ENCODE measurements at regions not wholly inside any gene's neighbourhood (a gene's known extent, or its start where the extent isn't known, plus 50 kb on each side); places are given as distances from the start of the nearest gene placed in this dataset.

DNA sequence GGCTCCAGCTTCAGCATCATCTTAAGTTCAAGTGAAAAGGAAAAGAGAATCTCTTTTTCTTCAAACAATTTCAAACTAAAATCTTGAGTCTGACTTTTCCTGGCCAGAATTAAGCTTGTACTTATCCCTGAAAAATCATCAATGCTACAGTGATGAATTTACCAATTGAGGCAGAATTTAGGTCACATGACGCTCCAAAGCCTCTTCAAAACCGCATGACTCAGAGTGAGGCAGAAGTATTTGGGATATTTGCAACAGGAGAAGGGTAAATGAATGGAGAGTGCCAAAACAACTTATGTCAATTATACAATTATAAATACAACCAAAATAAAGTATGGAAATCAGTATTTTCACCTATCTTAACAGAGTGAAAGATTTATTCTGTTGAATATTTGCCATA, 515.5 kb downstream of the COL12A1 start:
- no peak for DNase-seq

DNA sequence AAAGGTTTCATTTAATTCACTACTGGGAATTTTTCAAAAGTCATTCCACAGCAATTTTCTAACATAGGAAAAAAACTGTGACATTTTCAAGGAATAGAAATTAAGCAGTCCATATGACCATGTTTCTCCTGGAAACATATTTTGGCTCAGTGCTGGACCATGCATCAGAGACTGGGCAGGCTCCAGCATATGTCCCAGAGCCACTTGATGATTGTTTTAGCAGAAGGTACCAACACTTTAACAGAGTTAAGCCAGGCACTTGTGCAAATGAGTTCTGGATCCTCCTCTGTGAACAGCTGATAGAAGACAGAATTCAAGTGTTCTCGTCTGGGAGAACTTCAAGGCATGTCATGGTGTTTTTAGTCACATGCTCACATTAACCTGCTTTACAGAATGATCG, 516.3 kb downstream of the COL12A1 start:
- DNase-seq = no peak

DNA sequence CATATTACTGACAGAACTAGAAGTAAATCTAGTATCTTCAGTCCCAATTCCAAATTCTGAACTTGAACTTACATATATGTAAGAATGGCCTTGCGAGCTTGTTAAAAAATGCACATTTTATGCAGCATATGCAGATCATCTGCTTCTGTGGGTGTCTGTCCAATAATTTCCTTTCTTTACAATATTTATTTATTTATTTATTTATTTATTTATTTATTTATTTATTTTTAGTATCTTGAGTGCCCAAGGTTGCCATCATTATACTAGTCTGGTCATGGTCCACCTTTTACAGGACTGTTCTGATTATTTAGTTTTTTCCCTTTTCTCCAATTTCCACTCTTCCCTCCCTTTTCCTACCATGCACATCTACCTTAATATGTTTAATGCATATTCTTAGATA, 528.4 kb downstream of the COL12A1 start:
- DNase-seq = no peak

DNA sequence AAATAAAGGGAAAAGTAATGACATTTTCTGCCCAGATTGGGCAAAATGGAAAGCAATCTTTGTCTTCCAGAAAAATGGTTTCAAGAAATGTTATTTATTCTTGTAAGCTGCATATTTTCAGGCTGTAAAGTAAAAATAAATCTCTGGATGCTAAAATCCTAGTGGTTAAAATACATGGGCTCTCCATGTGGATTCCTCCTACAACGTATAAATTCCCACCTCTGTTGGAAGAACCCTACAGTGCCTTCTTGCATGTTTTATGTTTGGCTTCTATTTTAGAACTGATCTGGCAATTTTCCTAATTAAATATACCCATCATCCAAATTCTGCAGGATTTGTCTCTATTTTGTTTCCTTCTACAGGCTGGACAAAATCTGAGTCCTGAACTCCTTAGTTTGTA, 528.9 kb downstream of the COL12A1 start:
- no peak for DNase-seq

DNA sequence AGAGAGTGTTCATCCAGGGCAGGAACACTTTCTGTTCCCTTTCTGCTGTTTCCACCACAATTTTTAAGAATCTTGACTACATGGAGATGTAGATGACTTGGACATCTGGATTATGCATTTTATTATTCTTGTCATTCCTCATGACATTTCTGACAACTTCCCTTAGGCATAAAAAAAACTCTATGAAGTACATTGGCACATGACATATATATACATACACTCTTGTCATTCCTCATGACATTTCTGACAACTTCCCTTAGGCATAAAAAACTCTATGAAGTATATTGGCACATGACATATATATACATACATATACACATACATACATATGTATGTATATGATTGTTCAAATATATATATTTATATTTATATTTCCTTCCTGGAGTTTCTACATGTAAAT, 531.5 kb downstream of the COL12A1 start:
- DNase-seq = no peak

DNA sequence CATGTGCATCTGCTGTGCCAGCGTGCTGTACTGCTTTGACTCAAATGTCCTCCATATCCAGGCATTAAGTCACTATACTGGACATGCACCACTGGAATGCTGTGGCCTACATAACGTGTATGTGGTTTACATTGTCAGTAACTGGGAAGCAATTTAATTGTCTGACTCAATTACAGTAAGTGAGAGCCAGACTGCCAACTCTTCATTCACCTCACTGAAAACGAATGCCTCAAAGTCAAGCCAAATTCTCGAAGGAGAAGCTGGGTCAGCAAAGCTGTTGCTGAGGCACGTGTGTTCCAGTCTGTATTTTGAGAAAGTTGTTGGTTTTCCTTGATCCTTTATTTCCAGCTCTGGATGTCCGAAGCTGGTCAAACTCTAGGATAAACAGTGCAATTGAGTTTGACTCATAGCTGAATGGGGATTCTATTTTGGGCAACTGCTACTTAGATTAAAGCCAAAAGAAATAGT, 534.3 kb downstream of the COL12A1 start:
- no peak for DNase-seq

DNA sequence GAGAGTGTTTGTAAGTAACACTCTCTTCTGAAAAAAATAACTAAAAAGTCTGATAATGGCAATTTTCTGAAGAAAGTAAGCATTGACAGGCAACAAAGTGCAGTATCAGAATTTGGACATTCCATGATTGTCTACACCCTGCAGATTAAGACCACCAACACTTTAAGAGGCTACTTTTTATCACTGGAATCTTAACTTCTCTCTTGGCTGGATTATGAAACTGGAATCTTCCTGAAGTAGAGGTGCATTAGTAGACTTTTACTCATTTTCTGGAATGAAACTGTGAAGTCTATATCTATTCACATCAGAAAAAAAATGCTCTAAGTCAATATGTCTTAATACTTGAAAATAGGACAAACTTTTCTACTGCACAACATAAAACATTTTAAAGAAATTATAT, 547.5 kb downstream of the COL12A1 start:
- DNase-seq = no peak

DNA sequence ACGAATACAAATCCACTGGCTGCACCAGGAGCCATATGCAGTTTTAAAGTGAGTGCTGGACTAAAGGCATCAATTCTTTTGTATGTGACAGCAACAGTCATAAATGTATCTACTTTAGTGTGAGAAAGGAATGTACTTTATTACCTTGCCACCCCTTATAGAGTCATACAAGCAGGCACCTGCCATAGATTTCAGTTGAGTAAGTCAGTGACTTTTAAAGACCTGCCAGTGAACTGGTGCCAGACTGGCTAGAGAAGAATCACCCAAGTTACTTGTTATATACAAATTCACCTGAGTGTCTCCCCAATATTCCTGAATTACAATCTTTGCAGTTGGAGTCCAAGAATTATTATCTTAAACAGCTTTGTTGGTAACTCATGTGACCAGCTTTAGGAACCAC, 547.9 kb downstream of the COL12A1 start:
- no peak for DNase-seq

DNA sequence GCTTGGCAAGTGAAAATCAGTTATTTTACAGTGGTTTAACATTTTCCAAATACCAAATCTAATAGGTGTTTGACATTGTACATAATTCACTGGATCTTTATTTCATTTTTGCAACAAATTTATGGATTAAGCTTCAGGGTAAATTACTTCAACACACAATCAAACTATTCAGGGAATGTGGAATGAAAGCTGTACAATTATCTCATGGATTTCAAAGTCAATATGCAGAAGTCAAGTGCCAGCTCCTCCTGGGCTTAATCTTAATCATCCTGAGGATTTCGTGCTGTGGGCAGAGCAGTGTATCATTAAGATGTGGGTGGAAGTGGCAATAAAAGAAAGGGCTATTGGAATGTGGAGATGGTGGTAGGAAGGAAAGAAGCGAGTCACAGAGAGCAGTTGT, 548.8 kb downstream of the COL12A1 start:
- DNase-seq = no peak

DNA sequence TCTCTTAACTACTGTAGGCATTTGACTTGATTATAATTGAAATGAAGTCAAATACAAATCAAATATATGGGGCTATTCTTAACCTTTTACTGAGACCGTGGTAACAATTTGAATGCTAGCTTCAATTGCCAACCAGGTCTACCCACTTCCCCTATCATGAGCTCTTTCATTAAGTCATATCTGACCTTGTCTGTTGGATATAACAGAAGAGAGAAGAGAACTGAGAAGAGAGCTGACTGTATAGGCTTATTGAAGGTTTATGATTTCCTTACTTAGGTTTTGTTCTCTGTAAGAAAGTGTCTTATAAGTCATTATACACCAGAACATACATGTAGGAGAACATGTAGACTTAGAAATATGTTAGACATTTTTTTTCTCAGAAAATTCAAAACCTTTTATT, 549.4 kb downstream of the COL12A1 start:
- DNase-seq = no peak

DNA sequence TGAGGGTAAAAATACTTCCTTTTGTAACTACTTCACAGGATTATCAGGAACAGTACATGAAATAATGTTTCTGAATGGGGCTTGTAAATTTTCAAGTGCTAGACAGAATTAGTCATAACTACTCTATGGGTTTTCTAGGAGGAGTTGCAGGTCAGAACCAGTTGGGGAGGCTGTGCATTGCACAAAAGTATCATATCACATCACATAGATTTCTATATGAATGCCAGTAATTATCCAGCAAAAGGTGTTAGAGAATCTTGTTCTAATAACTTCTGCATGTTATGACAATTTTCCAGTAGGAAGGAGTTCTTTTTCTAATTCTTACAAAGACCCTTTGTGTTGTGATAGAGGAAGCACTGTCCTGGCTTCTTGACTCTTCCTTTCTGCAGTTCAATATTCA, 551.6 kb downstream of the COL12A1 start:
- DNase-seq = no peak

DNA sequence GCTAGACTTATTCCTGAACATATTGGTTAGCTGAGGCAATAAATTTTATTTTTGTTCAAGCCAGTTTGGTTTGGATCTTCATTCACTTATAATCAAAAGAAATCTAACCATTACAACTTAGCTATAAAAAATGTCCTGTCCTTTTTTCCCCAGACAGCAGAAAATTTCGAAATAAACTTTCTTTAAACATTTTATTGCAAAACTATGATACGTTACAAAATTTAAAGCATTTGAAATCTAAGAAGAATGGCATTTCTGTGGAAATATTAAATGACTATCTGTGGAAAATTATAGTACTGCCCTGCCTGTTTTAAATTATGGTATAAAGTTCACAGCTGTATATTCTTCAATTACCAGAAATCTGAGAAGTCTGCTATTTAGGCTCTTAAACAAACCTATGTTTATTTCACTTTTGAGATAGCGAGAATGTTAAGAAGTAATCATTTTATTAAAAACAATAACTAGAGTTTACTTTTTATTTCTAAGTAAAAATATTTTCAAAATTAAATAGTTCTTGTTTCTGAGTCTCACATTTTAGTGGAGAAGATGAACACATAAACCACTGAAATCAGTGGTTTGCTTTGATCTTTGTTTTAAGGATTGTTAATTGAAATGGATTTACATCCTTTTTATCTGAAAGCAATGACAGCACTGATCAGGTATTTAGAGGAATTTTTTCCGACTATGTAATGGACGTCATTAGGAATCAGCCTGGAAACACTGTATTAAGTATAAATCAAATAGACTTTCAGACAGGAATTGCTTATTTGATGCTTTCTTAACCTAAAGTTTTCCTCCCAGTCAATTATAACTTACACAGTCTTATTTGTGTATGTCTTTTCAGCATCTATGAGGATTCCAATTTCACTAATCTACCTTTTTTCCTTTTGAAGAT, 553.7 kb downstream of the COL12A1 start:
- no peak for DNase-seq

DNA sequence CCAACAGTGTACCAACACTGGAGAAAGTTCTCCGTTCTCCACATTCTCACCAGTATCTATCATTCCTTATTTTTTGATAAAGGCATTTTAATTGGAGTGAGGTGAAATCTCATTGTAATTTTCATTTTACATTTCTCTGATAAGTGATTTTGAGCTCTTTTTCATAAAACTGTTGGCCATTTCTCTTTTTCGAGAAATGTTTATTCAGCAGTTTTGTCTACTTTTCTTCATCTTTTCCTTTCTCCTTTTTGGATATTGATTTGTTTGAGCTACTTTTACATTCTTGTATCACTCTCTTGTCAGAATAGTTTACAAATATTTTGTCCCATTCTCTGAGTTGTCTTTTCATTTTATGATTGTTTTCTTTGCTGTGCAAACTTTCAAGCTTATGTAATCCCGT, 555.2 kb downstream of the COL12A1 start:
- DNase-seq = no peak

DNA sequence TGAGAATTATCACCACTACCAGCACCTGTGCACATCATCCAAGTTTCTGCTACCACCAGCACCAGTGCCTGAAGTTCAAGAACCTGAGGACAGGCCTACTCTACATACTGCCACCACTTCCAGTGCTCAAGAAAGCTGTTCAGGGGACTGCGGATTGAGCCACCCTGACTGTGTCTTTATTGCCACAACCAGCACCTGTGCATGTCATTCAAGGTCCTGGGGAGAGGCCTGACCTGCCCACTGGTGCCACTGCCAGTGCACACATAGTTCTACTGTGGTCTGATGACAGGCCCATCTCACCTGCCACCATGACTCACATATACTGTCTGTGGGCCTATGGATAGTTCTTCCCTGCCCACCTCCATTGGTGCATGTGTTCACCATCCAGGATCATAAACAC, 559.4 kb downstream of the COL12A1 start:
- DNase-seq = no peak

DNA sequence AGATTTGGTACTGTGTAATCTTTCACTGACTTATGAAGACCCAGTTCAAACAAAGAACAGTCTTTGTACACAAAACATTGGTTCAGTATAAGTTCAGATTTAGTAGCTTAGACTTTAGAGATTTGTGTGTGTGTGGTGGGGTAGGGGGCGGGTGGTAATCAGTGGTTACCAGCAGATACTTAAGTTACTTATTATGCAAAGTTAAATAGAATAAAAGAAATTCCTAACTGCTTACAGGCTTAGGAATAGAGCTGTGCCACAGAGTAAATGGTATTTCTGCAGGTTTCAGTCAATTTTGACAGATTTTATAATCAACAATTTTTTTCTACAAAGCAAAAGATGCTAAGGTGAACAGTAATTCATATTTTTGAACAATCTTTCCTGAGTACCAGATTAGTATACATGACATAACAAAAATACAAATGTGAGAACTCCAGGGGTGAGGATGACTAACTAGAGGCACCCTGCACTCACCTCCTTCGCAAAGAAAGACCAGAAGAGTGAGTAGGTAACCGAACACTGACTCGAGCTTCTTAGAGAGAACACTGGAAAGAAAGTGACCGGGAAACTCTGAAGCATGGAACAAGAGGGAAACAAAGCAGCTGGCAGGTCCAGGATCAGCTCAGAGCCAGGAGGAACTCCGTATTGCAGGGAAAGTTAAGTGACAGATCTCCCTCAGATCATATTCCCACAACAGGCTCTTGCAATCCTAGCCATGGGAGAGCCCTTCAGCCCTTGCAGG, 560.6 kb downstream of the COL12A1 start:
- DNase-seq = no peak

DNA sequence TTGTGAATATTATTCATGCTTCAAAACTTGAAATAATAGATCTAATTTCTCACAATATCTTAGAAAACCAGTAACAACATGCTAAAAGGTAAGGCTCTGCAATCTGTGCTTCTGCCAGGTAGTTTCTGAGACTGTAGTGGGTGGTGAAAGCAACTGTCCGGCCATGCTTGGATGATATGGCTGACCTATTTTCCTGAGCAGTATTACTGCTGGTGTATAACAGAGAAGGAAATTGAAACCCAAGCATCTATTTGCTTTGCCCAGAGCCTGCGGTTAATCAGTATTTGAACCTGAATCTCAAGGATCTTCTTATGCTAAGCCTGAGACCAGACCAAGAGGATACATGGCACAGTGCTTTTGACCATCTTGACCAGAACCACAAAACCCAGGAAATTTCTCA, 563.8 kb downstream of the COL12A1 start:
- DNase-seq = no peak

DNA sequence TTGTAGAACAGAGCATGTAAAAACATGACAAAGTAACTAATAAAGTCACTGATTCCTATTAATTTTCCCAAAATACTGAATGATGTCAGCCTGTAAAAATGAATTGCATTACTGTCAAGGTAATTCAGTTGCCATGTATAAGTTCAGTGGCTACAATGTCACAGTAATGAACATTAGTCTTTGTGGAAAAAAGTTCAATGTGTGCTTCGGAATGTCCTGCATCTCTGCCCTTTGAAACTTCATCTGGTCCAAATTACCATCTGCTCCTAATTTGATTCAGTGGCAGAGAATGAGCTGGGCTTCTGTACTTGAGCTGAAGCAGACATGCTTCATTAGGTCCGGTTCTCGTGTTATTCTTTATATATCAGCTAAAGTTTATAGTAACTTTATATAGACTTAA, 567.4 kb downstream of the COL12A1 start:
- DNase-seq = no peak

DNA sequence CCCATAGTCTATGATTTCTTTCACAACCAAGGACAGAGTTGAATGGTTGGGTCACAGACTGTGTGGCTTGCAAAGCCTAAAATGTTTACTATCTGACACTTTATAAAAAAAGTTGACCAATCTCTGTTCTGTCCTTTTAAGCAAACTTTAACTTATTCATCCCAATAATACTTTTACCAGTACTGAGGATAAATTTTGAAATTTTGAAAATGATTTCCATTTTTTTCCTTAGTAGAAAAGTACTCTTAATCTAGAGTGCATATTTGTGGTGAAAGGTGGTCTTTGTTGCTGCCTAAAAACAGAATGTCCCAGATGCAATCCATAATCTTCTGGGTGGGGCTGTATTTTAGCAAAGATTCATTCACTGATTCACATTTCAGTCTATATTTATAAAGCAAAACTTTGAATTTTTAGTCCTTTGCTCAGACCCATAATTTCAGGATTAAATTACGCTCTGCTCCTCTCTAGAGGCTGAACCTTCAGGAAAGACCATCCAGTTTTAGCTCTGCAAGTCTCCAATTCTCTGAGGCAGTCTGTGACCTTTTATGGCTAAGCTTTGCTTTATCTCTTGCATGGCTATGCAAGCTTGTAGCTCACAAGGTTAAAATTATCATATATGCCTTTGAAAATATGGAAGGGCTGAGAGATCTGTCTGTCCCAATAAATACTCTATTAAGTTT, 573.5 kb downstream of the COL12A1 start:
- no peak for DNase-seq

DNA sequence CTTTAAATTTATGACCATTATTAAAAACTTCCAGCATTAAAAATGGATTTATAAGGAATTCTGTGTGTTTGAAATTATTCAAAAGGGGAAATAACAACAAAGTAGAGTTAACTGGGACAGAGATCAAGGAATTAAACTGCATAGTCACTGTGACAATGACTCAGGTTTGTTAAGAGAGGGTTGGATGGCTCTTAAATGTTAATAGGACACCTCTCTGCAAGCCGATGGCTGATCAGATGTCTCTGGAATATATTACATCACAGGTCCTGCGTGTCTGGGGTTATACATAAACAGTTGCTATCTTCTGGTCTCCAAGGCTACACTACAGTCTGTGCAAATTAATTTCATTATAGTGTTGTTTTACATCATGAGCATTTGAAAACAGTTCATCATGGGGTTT, 574.3 kb downstream of the COL12A1 start:
- no peak for DNase-seq

DNA sequence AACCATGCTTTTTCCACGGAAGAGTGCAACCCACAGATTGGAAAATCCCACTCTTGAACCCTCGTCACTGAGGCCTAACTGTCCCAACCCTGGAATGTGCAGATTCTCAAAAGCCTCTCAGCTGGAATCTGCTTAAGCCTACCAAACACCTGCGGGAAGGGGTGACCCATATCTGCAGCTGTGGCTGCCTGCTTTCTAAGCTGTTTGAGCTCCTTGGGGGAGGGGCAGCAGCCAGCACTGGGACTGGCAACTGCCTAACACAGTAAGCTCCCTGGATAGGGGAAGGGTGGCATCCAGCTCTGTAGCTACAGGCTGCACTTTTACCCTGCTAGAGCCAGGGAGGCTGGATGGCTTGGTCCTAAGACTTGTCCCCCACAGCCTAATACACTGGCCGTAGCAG, 579.6 kb downstream of the COL12A1 start:
- DNase-seq = no peak

DNA sequence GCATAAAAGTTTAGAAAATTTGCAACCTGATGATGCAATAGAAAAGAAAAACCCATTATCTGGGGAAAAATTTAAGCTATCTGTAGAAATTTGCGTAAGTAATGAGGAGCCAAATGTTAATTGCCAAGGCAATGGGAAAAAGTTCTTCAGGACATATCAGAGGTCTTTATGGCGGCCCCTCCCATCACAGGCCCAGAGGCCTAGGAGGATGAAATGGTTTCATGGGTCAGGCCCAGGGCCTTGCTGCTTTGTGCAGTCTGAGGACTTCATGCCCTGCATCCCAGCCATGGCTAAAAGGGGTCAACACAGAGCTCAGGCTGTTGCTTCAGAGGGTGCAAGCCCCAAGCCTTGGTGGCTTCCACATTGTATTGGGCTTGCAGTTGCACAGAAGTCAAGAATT, 582.8 kb downstream of the COL12A1 start:
- DNase-seq = no peak

DNA sequence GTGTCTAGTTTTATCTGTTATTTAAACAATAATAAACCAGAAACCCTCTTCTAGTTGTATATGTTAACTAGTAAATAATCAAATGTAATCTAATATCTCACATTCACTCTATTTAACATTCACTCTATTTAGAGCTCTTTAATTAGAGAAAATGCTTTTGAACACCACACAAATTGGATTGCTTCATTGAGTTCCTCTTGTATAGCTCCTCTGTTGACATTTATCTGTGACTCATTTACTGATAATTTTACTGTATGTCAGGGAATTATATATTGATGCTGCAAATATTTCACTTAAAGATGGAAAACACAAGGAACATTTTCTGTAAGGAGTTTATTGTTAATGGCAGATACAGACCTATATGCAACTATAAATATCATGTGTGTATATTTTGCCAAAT, 594.6 kb downstream of the COL12A1 start:
- no peak for DNase-seq

DNA sequence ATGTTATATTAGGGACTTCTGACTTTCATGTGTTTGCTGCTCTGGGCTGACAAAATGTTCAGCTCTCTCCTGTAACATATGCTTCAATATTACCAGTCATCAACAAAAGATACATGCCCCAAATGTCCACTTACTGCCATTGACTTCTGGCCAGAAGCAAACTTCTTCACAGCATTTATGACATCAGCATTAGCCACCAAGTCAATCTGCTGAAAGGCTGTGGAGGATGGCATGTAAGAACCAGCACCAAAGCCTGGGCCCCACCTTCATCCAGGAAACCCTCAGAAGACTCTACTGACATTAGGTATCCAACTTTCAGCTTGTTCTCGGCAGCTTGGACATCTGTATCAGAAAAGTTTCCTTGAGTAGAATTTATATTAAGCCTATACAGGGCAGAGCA, 595.5 kb downstream of the COL12A1 start:
- no peak for DNase-seq

DNA sequence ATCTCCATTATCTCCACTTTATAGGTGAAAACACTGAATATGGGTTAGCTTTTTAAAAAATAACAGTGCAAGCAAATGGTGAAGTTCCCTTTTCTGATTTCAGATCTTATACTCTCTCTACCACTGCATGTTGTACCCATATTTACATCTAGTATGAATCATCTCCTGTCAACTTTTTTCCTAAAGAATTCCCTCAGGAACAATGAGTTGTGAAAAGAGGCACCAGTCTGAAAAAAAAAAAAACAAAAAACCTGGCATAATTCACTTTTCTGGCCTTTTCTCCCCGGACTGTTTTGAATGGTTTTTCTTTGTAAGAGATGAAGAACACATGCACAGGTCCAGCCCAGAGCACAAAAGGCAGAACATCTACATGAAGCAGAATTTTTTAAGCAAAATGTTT, 596.0 kb downstream of the COL12A1 start:
- no peak for DNase-seq

Data from NCI-H1105 treated with DMSO at 0.1 percent for 48 hours (cell line).